ENCODE measurements at regions not wholly inside any gene's neighbourhood (a gene's known extent, or its start where the extent isn't known, plus 50 kb on each side); places are given as distances from the start of the nearest gene placed in this dataset.

- H3K9ac ChIP-seq (ENCODE audit: low read length): no peak overlapping the region
- ATAC-seq (ENCODE audit: low read depth) (no peak), DNase-seq (no peak)
- no peaks in the 10 kb centered on the region for H3K36me3 ChIP-seq (replicated peaks in 1 of 2; ENCODE audit: control extremely low read depth in 1 of 2, control insufficient read depth in 1 of 2, extremely low read depth in 1 of 2, insufficient read depth in 2 of 2, low read length in 1 of 2)
- no peak overlapping the region for H3K4me3 Mint-ChIP-seq
- no peaks in the 10 kb centered on the region for H3K79me2 ChIP-seq (ENCODE audit: control insufficient read depth, insufficient read depth, low read length)
- no peak overlapping the region for H2AFZ ChIP-seq (ENCODE audit: insufficient read depth, low read depth, low read length, poor library complexity, severe bottlenecking)
- H3K27me3 ChIP-seq (replicated peaks in 1 of 4; ENCODE audit: control extremely low read depth in 1 of 4, control insufficient read depth in 3 of 4, insufficient read depth in 4 of 4, low read length in 3 of 4): peaks cover 0 to 2% (median 0%) of the 10 kb centered on the region in 4 experiments
- H3K4me3 ChIP-seq (ENCODE audit: control extremely low read depth in 1 of 5, extremely low read depth in 1 of 5, insufficient read depth in 1 of 5, low read depth in 2 of 5, low read length in 4 of 5): no peak overlapping the region
- 100% methylated on average over 1 of the region's 1 CpG for WGBS (ENCODE audit: insufficient coverage)
- H3K4me1 ChIP-seq (ENCODE audit: control insufficient read depth in 2 of 2, insufficient read depth in 2 of 2, low read length in 2 of 2): no peaks in the 10 kb centered on the region
- H3K27me3 Mint-ChIP-seq: peaks cover 5% of the 10 kb centered on the region
- TF ChIP-seq, protein P1, sequence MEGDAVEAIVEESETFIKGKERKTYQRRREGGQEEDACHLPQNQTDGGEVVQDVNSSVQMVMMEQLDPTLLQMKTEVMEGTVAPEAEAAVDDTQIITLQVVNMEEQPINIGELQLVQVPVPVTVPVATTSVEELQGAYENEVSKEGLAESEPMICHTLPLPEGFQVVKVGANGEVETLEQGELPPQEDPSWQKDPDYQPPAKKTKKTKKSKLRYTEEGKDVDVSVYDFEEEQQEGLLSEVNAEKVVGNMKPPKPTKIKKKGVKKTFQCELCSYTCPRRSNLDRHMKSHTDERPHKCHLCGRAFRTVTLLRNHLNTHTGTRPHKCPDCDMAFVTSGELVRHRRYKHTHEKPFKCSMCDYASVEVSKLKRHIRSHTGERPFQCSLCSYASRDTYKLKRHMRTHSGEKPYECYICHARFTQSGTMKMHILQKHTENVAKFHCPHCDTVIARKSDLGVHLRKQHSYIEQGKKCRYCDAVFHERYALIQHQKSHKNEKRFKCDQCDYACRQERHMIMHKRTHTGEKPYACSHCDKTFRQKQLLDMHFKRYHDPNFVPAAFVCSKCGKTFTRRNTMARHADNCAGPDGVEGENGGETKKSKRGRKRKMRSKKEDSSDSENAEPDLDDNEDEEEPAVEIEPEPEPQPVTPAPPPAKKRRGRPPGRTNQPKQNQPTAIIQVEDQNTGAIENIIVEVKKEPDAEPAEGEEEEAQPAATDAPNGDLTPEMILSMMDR (IDR thresholded peaks at IDR 0.05): no peak
- no peak for TF ChIP-seq EZH2 (IDR thresholded peaks at IDR 0.05; ENCODE audit: borderline replicate concordance, insufficient read depth, low read depth, low read length, poor library complexity, severe bottlenecking)
- ChIA-PET POLR2A (no interaction called here), CTCF (interaction anchor here (1.1 to 2.5 kb wide), 2 partner anchors 9 to 174 kb away, joined by 3 to 12 read pairs; no protein-coding TSS in a partner anchor)
- H3K4me2 ChIP-seq (replicated peaks; ENCODE audit: low read depth, low read length, poor library complexity, severe bottlenecking): no peak overlapping the region
- peaks cover 0 to 15% (median 0%) of the 10 kb centered on the region in 3 donors for H3K9me3 ChIP-seq (ENCODE audit: control extremely low read depth in 1 of 3, control insufficient read depth in 2 of 3, insufficient read depth in 1 of 3, low read length in 2 of 3)
- intact Hi-C loops (cut with micrococcal nuclease): no loop called here
- H3K27ac ChIP-seq (ENCODE audit: low read length in 2 of 2): no peak overlapping the region
- no peaks in the 10 kb centered on the region for H4K20me1 ChIP-seq (ENCODE audit: control insufficient read depth, insufficient read depth, low read length, poor library complexity, severe bottlenecking)
- no peaks in the 10 kb centered on the region for H3K9me3 Mint-ChIP-seq (ENCODE audit: insufficient read depth)
- H3K4me1 Mint-ChIP-seq: no peaks in the 10 kb centered on the region
- no peak overlapping the region for H3K27ac Mint-ChIP-seq
Observed at GRCh38 chr22:22761606-22761962, 117.2 kb downstream of the GGTLC2 start.

GRCh38 chr22:22761963-22762772 is 117.8 kb downstream of the GGTLC2 start:
- Mint-ChIP-seq H3K27ac (no peak overlapping the region), H3K4me3 (no peak overlapping the region), H3K4me1 (no peaks in the 10 kb centered on the region), H3K9me3 (ENCODE audit: insufficient read depth) (no peaks in the 10 kb centered on the region), H3K27me3 (peaks cover 7% of the 10 kb centered on the region)
- Histone ChIP-seq H3K36me3 (replicated peaks in 1 of 2; ENCODE audit: control extremely low read depth in 1 of 2, control insufficient read depth in 1 of 2, extremely low read depth in 1 of 2, insufficient read depth in 2 of 2, low read length in 1 of 2) (no peaks in the 10 kb centered on the region), H3K4me1 (ENCODE audit: control insufficient read depth in 2 of 2, insufficient read depth in 2 of 2, low read length in 2 of 2) (no peaks in the 10 kb centered on the region), H3K27ac (ENCODE audit: low read length in 2 of 2) (no peak overlapping the region), H3K4me2 (replicated peaks; ENCODE audit: low read depth, low read length, poor library complexity, severe bottlenecking) (no peak overlapping the region), H3K4me3 (ENCODE audit: control extremely low read depth in 1 of 5, extremely low read depth in 1 of 5, insufficient read depth in 1 of 5, low read depth in 2 of 5, low read length in 4 of 5) (no peak overlapping the region), H4K20me1 (ENCODE audit: control insufficient read depth, insufficient read depth, low read length, poor library complexity, severe bottlenecking) (no peaks in the 10 kb centered on the region), H2AFZ (ENCODE audit: insufficient read depth, low read depth, low read length, poor library complexity, severe bottlenecking) (no peak overlapping the region), H3K79me2 (ENCODE audit: control insufficient read depth, insufficient read depth, low read length) (no peaks in the 10 kb centered on the region), H3K9me3 (ENCODE audit: control extremely low read depth in 1 of 3, control insufficient read depth in 2 of 3, insufficient read depth in 1 of 3, low read length in 2 of 3) (peaks cover 0 to 15% (median 0%) of the 10 kb centered on the region in 3 donors), H3K9ac (ENCODE audit: low read length) (no peak overlapping the region), H3K27me3 (replicated peaks in 1 of 4; ENCODE audit: control extremely low read depth in 1 of 4, control insufficient read depth in 3 of 4, insufficient read depth in 4 of 4, low read length in 3 of 4) (peaks cover 0 to 2% (median 0%) of the 10 kb centered on the region in 4 experiments)
- ChIA-PET POLR2A (no interaction called here), CTCF (interaction anchor here (1.0 to 2.5 kb wide), 4 partner anchors 8 to 175 kb away, joined by 3 to 12 read pairs (median 5); no protein-coding TSS in a partner anchor)
- intact Hi-C loops (cut with micrococcal nuclease): no loop called here
- ATAC-seq (ENCODE audit: low read depth) (no peak), DNase-seq (no peak)
- 89% methylated on average over 5 of the region's 8 CpGs for WGBS (ENCODE audit: insufficient coverage)
- TF ChIP-seq EZH2 (IDR thresholded peaks at IDR 0.05; ENCODE audit: borderline replicate concordance, insufficient read depth, low read depth, low read length, poor library complexity, severe bottlenecking): no peak
- TF ChIP-seq, protein P1 (IDR thresholded peaks at IDR 0.05): no peak
